Keratinocyte (primary cell): ENCODE measurements at regions not wholly inside any gene's neighbourhood (a gene's known extent, or its start where the extent isn't known, plus 50 kb on each side); places are given as distances from the start of the nearest gene placed in this dataset.

Experiments
- CTCF ChIP-seq, 3 experiments: IDR thresholded peaks in 1 of 3; conservative IDR thresholded peaks in 1 of 3; optimal IDR thresholded peaks in 1 of 3; 2 replicates in 2 of 3; 3 replicates in 1 of 3; pipeline versions ENCODE3 to v1.5.1; 2011; ENCODE audit warnings: low read length in 3 of 3, mild to moderate bottlenecking in 3 of 3, moderate library complexity in 2 of 3, control low read depth in 1 of 3, inconsistent platforms in 1 of 3; ENCODE audit not compliant: insufficient read depth in 2 of 3; ENCODE audit errors: extremely low read depth in 1 of 3
- EZH2 ChIP-seq: IDR thresholded peaks from one replicate; pipeline ENCODE4 v1.6.1; 2012; ENCODE audit warnings: inconsistent platforms, mild to moderate bottlenecking, low read length, moderate library complexity

- TF ChIP-seq CTCF (optimal IDR thresholded peaks at IDR 0.05 in 1 of 3, IDR thresholded peaks at IDR 0.05 in 1 of 3, conservative IDR thresholded peaks at IDR 0.05 in 1 of 3; ENCODE audit: extremely low read depth in 1 of 3, insufficient read depth in 2 of 3, low read length in 3 of 3) (no peak), EZH2 (no peak)
These were observed 297.4 kb upstream of the GCFC2 start for GRCh38 chr2:76008001-76008702.
